Endothelial cell (in vitro differentiated cells): ENCODE measurements at regions not wholly inside any gene's neighbourhood (a gene's known extent, or its start where the extent isn't known, plus 50 kb on each side); places are given as distances from the start of the nearest gene placed in this dataset.

Experiments used
- DNase-seq: peaks from one replicate; pipeline ENCODE4 v3.0.0; 2021; ENCODE audit warnings: low spot score
- H3K27ac Mint-ChIP-seq: one replicate; pipeline ENCODE4 v1.8.0; 2021; ENCODE audit warnings: mixed read lengths, inconsistent platforms; ENCODE audit not compliant: unreplicated experiment
- H3K27me3 Mint-ChIP-seq: one replicate; pipeline ENCODE4 v1.8.0; 2021; ENCODE audit warnings: mild to moderate bottlenecking, moderate library complexity, mixed read lengths, inconsistent platforms; ENCODE audit not compliant: unreplicated experiment
- H3K36me3 Mint-ChIP-seq: one replicate; pipeline ENCODE4 v1.8.0; 2021; ENCODE audit warnings: mild to moderate bottlenecking, low read depth, mixed read lengths, inconsistent platforms; ENCODE audit not compliant: unreplicated experiment
- H3K4me1 Mint-ChIP-seq: one replicate; pipeline ENCODE4 v1.8.0; 2021; ENCODE audit warnings: mild to moderate bottlenecking, mixed read lengths, inconsistent platforms; ENCODE audit not compliant: unreplicated experiment
- H3K4me3 Mint-ChIP-seq: one replicate; pipeline ENCODE4 v1.8.0; 2021; ENCODE audit warnings: mild to moderate bottlenecking, mixed read lengths, inconsistent platforms; ENCODE audit not compliant: unreplicated experiment
- H3K9me3 Mint-ChIP-seq: one replicate; pipeline ENCODE4 v1.8.0; 2021; ENCODE audit warnings: mixed read lengths, inconsistent platforms; ENCODE audit not compliant: unreplicated experiment
- TF ChIP-seq, protein P1 (sequence below): fragments of 200-600 bp; sonication (generic); IDR thresholded peaks from one replicate; pipeline ENCODE4 v1.5.0; 2021; ENCODE audit warnings: antibody characterized with exemption; ENCODE audit not compliant: unreplicated experiment

- peaks cover 5% of the 10 kb centered on the region for H3K27me3 Mint-ChIP-seq
- H3K4me1 Mint-ChIP-seq, result peaks cover 8% of the 10 kb centered on the region
- TF ChIP-seq, protein P1, sequence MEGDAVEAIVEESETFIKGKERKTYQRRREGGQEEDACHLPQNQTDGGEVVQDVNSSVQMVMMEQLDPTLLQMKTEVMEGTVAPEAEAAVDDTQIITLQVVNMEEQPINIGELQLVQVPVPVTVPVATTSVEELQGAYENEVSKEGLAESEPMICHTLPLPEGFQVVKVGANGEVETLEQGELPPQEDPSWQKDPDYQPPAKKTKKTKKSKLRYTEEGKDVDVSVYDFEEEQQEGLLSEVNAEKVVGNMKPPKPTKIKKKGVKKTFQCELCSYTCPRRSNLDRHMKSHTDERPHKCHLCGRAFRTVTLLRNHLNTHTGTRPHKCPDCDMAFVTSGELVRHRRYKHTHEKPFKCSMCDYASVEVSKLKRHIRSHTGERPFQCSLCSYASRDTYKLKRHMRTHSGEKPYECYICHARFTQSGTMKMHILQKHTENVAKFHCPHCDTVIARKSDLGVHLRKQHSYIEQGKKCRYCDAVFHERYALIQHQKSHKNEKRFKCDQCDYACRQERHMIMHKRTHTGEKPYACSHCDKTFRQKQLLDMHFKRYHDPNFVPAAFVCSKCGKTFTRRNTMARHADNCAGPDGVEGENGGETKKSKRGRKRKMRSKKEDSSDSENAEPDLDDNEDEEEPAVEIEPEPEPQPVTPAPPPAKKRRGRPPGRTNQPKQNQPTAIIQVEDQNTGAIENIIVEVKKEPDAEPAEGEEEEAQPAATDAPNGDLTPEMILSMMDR, result no peak
- DNase-seq, result no peak
- H3K9me3 Mint-ChIP-seq, result no peaks in the 10 kb centered on the region
- no peaks in the 10 kb centered on the region for H3K36me3 Mint-ChIP-seq
- H3K4me3 Mint-ChIP-seq, result no peak overlapping the region
- H3K27ac Mint-ChIP-seq, result no peak overlapping the region
These were observed 404.6 kb upstream of the C2CD4B start for GRCh38 chr15:62569460-62570404.

DNA sequence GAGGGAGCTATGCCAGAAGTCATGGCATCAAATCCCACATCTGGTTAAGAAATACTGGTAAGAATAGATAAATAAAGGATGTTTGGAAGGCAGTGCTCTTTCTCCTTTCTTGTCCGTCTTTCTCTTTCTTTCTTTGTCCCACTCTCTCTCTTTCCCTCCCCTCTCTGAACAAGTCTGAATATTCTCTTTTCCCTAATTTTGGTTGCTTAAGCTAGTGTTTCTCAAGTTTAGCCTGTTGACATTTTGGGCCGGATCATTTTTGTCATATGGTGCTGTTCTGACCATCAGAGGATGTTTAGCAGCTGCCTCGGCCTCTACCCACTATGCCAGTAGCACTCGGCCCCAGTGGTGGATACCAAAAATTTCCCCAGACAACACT, 405.3 kb upstream of the C2CD4B start:
- H3K27me3 Mint-ChIP-seq, result peaks cover 5% of the 10 kb centered on the region
- peaks cover 8% of the 10 kb centered on the region for H3K4me1 Mint-ChIP-seq
- TF ChIP-seq, protein P1, result no peak
- no peaks in the 10 kb centered on the region for H3K36me3 Mint-ChIP-seq
- no peak for DNase-seq
- no peak overlapping the region for H3K27ac Mint-ChIP-seq
- H3K9me3 Mint-ChIP-seq, result no peaks in the 10 kb centered on the region
- H3K4me3 Mint-ChIP-seq, result no peak overlapping the region

DNA sequence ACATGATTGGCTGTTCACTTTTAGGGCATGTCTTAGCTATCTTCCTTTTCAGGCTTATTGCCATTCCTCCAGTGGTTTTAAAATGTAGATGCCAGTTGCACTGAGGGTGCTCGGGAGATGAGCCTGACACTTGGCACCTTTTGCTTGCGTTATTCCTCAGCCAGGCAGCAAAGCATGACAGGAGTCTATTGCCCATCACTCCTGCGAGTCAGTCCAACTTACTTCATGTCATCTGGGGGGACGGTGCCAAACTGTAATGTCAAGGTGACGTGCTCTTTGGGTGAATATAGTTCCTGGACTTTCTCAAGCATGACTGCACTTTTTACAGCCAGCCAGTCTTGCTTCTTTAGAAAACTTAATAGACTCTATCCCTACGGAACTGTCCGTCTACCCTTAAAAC, 406.0 kb upstream of the C2CD4B start:
- H3K4me3 Mint-ChIP-seq, result no peak overlapping the region
- H3K4me1 Mint-ChIP-seq, result peaks cover 5% of the 10 kb centered on the region
- no peak overlapping the region for H3K27ac Mint-ChIP-seq
- H3K27me3 Mint-ChIP-seq, result peaks cover 5% of the 10 kb centered on the region
- no peaks in the 10 kb centered on the region for H3K9me3 Mint-ChIP-seq
- TF ChIP-seq, protein P1, result no peak
- H3K36me3 Mint-ChIP-seq, result no peaks in the 10 kb centered on the region
- DNase-seq, result no peak

GRCh38 chr15:62572797-62573196, 407.7 kb upstream of the C2CD4B start:
- H3K27me3 Mint-ChIP-seq, result peaks cover 5% of the 10 kb centered on the region
- TF ChIP-seq, protein P1, result no peak
- H3K4me3 Mint-ChIP-seq, result no peak overlapping the region
- no peaks in the 10 kb centered on the region for H3K36me3 Mint-ChIP-seq
- no peak for DNase-seq
- no peak overlapping the region for H3K27ac Mint-ChIP-seq
- H3K9me3 Mint-ChIP-seq, result no peaks in the 10 kb centered on the region
- H3K4me1 Mint-ChIP-seq, result peaks cover 5% of the 10 kb centered on the region

GRCh38 chr15:62573876-62574275, 408.8 kb upstream of the C2CD4B start:
- H3K36me3 Mint-ChIP-seq, result no peaks in the 10 kb centered on the region
- TF ChIP-seq, protein P1, result no peak

More at GRCh38 chr15:62573876-62574275, 408.8 kb upstream of the C2CD4B start:
- H3K27me3 Mint-ChIP-seq, result peaks cover 5% of the 10 kb centered on the region
- H3K9me3 Mint-ChIP-seq, result no peaks in the 10 kb centered on the region
- H3K4me3 Mint-ChIP-seq, result no peak overlapping the region
- H3K27ac Mint-ChIP-seq, result no peak overlapping the region
- peaks cover 5% of the 10 kb centered on the region for H3K4me1 Mint-ChIP-seq
- DNase-seq, result no peak
